PC-9 (cell line): ENCODE measurements at regions not wholly inside any gene's neighbourhood (a gene's known extent, or its start where the extent isn't known, plus 50 kb on each side); places are given as distances from the start of the nearest gene placed in this dataset.
"Not testable (repeated sequence)": the region's sequence is repeated elsewhere in the genome, so short reads cannot be mapped to it uniquely, and the experiment has no call there.

Experiments used
- BruUV-seq: library from RNA; stranded (reverse); fragments of 400-500 nt; replicated peaks from 2 replicates; lab custom pipeline; 2021; lab: Mats Ljungman, UMichigan
- CTCF ChIA-PET: fragments of 300-600 bp; sonication (Branson Sonifier 250); formaldehyde crosslinking; loops from one replicate; lab custom pipeline; 2022; ENCODE audit warnings: antibody characterized with exemption; lab: Charles Lee
- POLR2A ChIA-PET: fragments of 300-600 bp; sonication (Branson Sonifier 250); formaldehyde crosslinking; loops from one replicate; lab custom pipeline; 2022; ENCODE audit warnings: antibody characterized with exemption; ENCODE audit not compliant: unreplicated experiment; lab: Charles Lee
- DNase-seq, 2 experiments: peaks; one replicate each; pipeline versions ENCODE4 v3.0.0 to v3.0.0-alpha.2; 2015 to 2022; ENCODE audit warnings: mixed read lengths in 1 of 2
- H2AFZ ChIP-seq: fragments of 200-600 bp; sonication (generic); 2 replicates; pipeline ENCODE4 v1.8.1; 2017; ENCODE audit warnings: antibody characterized with exemption
- H3F3A ChIP-seq: fragments of 200-600 bp; sonication (generic); 2 replicates; pipeline ENCODE4 v1.8.1; 2017; ENCODE audit warnings: antibody characterized with exemption, mild to moderate bottlenecking, low read depth; ENCODE audit not compliant: insufficient read depth
- H3K27ac ChIP-seq: fragments of 200-600 bp; sonication (generic); 2 replicates; pipeline ENCODE4 v1.6.1; 2016; ENCODE audit warnings: mixed run types
- H3K27me3 ChIP-seq: fragments of 200-600 bp; sonication (generic); 2 replicates; pipeline ENCODE4 v1.6.1; 2016; ENCODE audit warnings: low read depth, mixed run types; ENCODE audit not compliant: insufficient read depth
- H3K36me3 ChIP-seq: fragments of 200-600 bp; sonication (generic); 2 replicates; pipeline ENCODE4 v1.6.1; 2016; ENCODE audit warnings: low read depth, mixed run types
- H3K4me1 ChIP-seq: fragments of 200-600 bp; sonication (generic); replicated peaks from 2 replicates; pipeline ENCODE4 v1.6.1; 2016; ENCODE audit warnings: mixed run types; ENCODE audit not compliant: insufficient read depth
- H3K4me2 ChIP-seq: fragments of 200-600 bp; sonication (generic); 2 replicates; pipeline ENCODE4 v1.6.1; 2017; ENCODE audit warnings: mixed run types
- H3K4me3 ChIP-seq: fragments of 200-600 bp; sonication (generic); 2 replicates; pipeline ENCODE4 v1.6.1; 2016; ENCODE audit warnings: mixed run types
- H3K79me2 ChIP-seq: fragments of 200-600 bp; sonication (generic); 2 replicates; pipeline ENCODE4 v1.6.1; 2017; ENCODE audit warnings: low read depth, mixed run types
- H3K9me2 ChIP-seq: fragments of 200-600 bp; sonication (generic); 2 replicates; pipeline ENCODE4 v1.8.1; 2017; ENCODE audit warnings: mild to moderate bottlenecking; ENCODE audit not compliant: insufficient read depth
- H3K9me3 ChIP-seq: fragments of 200-600 bp; sonication (generic); 2 replicates; pipeline ENCODE4 v1.8.1; 2016; ENCODE audit warnings: low read depth; ENCODE audit not compliant: insufficient read depth
- H4K20me1 ChIP-seq: fragments of 200-600 bp; sonication (generic); 2 replicates; pipeline ENCODE4 v1.8.1; 2017; ENCODE audit not compliant: insufficient read depth
- EZH2 ChIP-seq: fragments of 200-600 bp; sonication (generic); IDR thresholded peaks from 2 replicates; pipeline ENCODE4 v1.8.0; 2017; ENCODE audit warnings: antibody characterized with exemption, low read depth
- intact Hi-C: fragments of 100-400 bp; cut with micrococcal nuclease; formaldehyde crosslinking; loops from one replicate; pipeline ENCODE4 v1.10.0; 2022; ENCODE audit not compliant: unreplicated experiment
- TF ChIP-seq, protein P1 (sequence below): fragments of 200-600 bp; sonication (generic); conservative IDR thresholded peaks from 2 replicates; pipeline ENCODE4 v1.6.1; 2017; ENCODE audit warnings: mixed run types, antibody characterized with exemption, mild to moderate bottlenecking, moderate library complexity

DNA sequence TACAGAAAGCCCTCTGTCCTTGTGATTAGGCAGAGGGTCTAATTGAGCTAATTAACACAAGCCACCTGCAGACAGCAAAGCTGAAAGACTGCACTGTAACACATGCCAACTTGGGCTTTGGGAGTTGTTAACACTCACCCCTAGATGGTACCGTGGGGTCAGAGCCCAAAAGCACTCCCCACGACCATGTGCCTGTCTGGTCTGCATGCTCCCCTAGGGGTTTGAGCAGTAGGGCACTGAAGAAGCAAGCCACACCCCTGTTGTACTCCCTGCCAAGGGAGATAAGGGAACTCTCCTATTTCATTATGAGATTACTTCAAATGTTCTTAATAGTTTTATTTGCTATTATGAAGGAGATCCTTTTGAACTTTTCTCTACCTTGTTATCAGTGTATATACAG is 560.1 kb upstream of the FSHR start:
- ChIA-PET CTCF (no interaction called here), POLR2A (no interaction called here)
- no peaks in the 10 kb centered on the region for H3K9me3 ChIP-seq
- H2AFZ ChIP-seq: no peak overlapping the region
- H3K4me2 ChIP-seq: no peak overlapping the region
- no peaks in the 10 kb centered on the region for H3K27me3 ChIP-seq
- H3K4me1 ChIP-seq: no peaks in the 10 kb centered on the region
- no peak overlapping the region for H3K4me3 ChIP-seq
- H3K9me2 ChIP-seq: no peaks in the 10 kb centered on the region
- H3F3A ChIP-seq: no peaks in the 10 kb centered on the region
- 0 out of 2 replicates have a peak, but pooled peaks cover 2% of the 10 kb centered on the region for H4K20me1 ChIP-seq
- H3K79me2 ChIP-seq: no peaks in the 10 kb centered on the region
- BruUV-seq: no TSS peak
- intact Hi-C loops: no loop called here
- TF ChIP-seq EZH2: no peak
- TF ChIP-seq, protein P1, sequence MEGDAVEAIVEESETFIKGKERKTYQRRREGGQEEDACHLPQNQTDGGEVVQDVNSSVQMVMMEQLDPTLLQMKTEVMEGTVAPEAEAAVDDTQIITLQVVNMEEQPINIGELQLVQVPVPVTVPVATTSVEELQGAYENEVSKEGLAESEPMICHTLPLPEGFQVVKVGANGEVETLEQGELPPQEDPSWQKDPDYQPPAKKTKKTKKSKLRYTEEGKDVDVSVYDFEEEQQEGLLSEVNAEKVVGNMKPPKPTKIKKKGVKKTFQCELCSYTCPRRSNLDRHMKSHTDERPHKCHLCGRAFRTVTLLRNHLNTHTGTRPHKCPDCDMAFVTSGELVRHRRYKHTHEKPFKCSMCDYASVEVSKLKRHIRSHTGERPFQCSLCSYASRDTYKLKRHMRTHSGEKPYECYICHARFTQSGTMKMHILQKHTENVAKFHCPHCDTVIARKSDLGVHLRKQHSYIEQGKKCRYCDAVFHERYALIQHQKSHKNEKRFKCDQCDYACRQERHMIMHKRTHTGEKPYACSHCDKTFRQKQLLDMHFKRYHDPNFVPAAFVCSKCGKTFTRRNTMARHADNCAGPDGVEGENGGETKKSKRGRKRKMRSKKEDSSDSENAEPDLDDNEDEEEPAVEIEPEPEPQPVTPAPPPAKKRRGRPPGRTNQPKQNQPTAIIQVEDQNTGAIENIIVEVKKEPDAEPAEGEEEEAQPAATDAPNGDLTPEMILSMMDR: no peak
- H3K36me3 ChIP-seq: no peaks in the 10 kb centered on the region
- DNase-seq: no peak
- no peak overlapping the region for H3K27ac ChIP-seq

DNA sequence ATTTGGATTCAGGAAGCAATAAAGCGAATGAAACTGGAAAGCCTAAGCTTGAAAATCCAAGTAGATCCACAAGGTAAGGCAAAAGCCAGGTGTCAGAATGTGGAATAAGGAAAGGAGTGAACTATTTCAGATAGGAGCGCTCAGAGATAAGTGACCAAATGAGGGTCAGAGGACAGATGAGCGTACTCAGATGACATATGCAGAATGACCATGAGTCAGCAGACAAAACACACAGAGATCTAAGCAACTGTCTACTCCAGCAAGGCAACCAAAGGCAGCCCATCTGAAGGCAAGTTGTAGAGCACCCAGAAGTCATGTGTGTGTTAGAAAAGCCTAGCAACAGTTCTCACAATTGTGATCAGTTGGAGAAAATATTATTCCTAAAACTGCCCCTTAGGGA is 548.4 kb upstream of the FSHR start:
- H3K4me3 ChIP-seq: no peak overlapping the region
- no TSS peak for BruUV-seq
- no peaks in the 10 kb centered on the region for H3K27me3 ChIP-seq
- no peak overlapping the region for H3K4me2 ChIP-seq
- H3K9me3 ChIP-seq: no peaks in the 10 kb centered on the region
- 0 out of 2 replicates have a peak overlapping the region, but pooled peaks have one; percentile 3 for H2AFZ ChIP-seq
- ChIA-PET CTCF (no interaction called here), POLR2A (no interaction called here)
- H3K36me3 ChIP-seq: no peaks in the 10 kb centered on the region
- H3K27ac ChIP-seq: no peak overlapping the region
- no peak for DNase-seq
- H3K9me2 ChIP-seq: no peaks in the 10 kb centered on the region
- no peaks in the 10 kb centered on the region for H3F3A ChIP-seq
- no peaks in the 10 kb centered on the region for H3K79me2 ChIP-seq
- H3K4me1 ChIP-seq: no peaks in the 10 kb centered on the region
- no peaks in the 10 kb centered on the region for H4K20me1 ChIP-seq
- TF ChIP-seq, protein P1: no peak
- TF ChIP-seq EZH2: no peak
- intact Hi-C loops: no loop called here

DNA sequence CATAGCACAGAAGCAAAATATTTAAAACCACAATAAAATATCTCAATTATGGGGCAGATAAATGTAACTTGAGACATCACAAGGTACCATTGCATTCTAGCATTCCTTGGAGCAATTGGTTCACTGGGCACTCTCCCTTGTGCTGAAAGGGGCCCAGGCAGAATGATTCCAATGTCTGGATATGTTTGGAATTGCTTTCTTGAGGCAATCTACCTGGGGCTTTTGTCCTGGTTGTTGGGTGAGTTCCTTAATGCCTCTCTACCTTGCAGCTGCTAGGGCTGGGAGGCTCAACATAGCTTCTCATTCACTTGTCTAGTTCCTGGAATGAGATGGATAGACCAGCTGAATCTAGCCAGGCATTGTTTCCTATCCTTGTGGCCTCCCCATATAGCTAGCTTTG is 539.6 kb upstream of the FSHR start:
- Histone ChIP-seq H3K9me3 (no peaks in the 10 kb centered on the region), H3K4me1 (no peaks in the 10 kb centered on the region), H3K27ac (no peak overlapping the region), H3K36me3 (no peaks in the 10 kb centered on the region), H3K9me2 (no peaks in the 10 kb centered on the region), H4K20me1 (no peaks in the 10 kb centered on the region; the same call in 1 of the 2 replicates), H3K79me2 (no peaks in the 10 kb centered on the region), H3K4me2 (no peak overlapping the region), H3K27me3 (no peaks in the 10 kb centered on the region), H3K4me3 (no peak overlapping the region), H2AFZ (no peak overlapping the region), H3F3A (no peaks in the 10 kb centered on the region)
- DNase-seq: no peak
- intact Hi-C loops: no loop called here
- ChIA-PET CTCF (no interaction called here), POLR2A (no interaction called here)
- no TSS peak for BruUV-seq
- TF ChIP-seq EZH2: no peak
- TF ChIP-seq, protein P1: no peak

DNA sequence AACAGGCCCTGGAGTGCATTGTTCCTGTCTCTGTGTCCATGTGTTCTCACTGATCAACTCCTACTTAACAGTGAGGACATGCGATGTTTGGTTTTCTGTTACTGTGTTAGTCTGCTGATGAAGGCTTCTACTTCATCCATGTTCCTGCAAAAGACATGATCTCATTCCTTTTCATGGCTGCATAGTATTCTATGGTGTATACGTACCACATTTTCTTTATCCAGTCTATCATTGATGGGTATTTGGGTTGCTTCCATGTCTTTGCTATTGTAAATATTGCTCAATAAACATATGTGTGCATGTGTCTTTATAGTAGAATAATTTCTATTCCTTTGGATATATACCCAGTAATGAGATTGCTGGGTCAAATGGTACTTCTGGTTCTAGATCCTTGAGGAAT is 537.7 kb upstream of the FSHR start:
- POLR2A ChIA-PET, H2AFZ ChIP-seq, H3K9me2 ChIP-seq, H3K4me1 ChIP-seq, BruUV-seq, H4K20me1 ChIP-seq, H3K4me3 ChIP-seq, H3F3A ChIP-seq, DNase-seq, H3K36me3 ChIP-seq, intact Hi-C loops, CTCF ChIA-PET, H3K4me2 ChIP-seq, H3K79me2 ChIP-seq, H3K27me3 ChIP-seq, H3K27ac ChIP-seq, H3K9me3 ChIP-seq: not testable (repeated sequence)
